Lung (tissue), 11 donors: ENCODE measurements at regions not wholly inside any gene's neighbourhood (a gene's known extent, or its start where the extent isn't known, plus 50 kb on each side); places are given as distances from the start of the nearest gene placed in this dataset.

Source experiments
- ATAC-seq: fragments of 200-7000 bp; cut with Tn5 transposase; one replicate; pipeline ENCODE4 v1.9.1; 2020; ENCODE audit warnings: moderate number of reproducible peaks; ENCODE audit not compliant: insufficient read depth, low FRiP score
- DNase-seq, 3 donors: peaks; one replicate each; pipeline ENCODE4 v3.0.0-alpha.2; 2013 to 2017
- H3K27ac ChIP-seq, 2 donors: one replicate each; pipeline ENCODE4 v1.5.1; 2013; ENCODE audit warnings: mild to moderate bottlenecking in 2 of 2, moderate library complexity in 2 of 2, control low read depth in 1 of 2, inconsistent platforms in 1 of 2, low read depth in 1 of 2, low read length in 1 of 2
- H3K27me3 ChIP-seq, 3 donors: one replicate each; pipeline ENCODE4 v1.5.1; 2013; ENCODE audit warnings: low read length in 2 of 3; ENCODE audit not compliant: control insufficient read depth in 3 of 3, insufficient read depth in 3 of 3
- H3K36me3 ChIP-seq, 4 donors: one replicate each; pipeline ENCODE4 v1.5.1; 2013; ENCODE audit warnings: low read length in 4 of 4, mild to moderate bottlenecking in 1 of 4, moderate library complexity in 1 of 4; ENCODE audit not compliant: control insufficient read depth in 4 of 4, insufficient read depth in 4 of 4
- H3K4me1 ChIP-seq, 5 donors: one replicate each; pipeline ENCODE4 v1.5.1; 2013; ENCODE audit warnings: low read length in 5 of 5, mild to moderate bottlenecking in 2 of 5, moderate library complexity in 1 of 5; ENCODE audit not compliant: control insufficient read depth in 5 of 5, insufficient read depth in 5 of 5
- H3K4me3 ChIP-seq: one replicate; pipeline ENCODE4 v1.5.1; 2013; ENCODE audit warnings: mild to moderate bottlenecking, control low read depth, moderate library complexity
- H3K9ac ChIP-seq, 2 donors: one replicate each; pipeline ENCODE4 v1.5.1; 2013; ENCODE audit warnings: low read length in 2 of 2, control low read depth in 1 of 2; ENCODE audit not compliant: insufficient read depth in 1 of 2
- H3K9me3 ChIP-seq, 4 donors: one replicate each; pipeline ENCODE4 v1.5.1; 2013; ENCODE audit warnings: low read length in 3 of 4, mild to moderate bottlenecking in 1 of 4, moderate library complexity in 1 of 4; ENCODE audit not compliant: control insufficient read depth in 4 of 4, insufficient read depth in 3 of 4
- WGBS, 2 donors: extraction: QIAGEN DNeasy Blood & Tissue Kit; methylation state at CpG; one replicate each; pipeline ENCODE4 v1.1.7; 2013; 5-methylcytosine and 5-hydroxymethylcytosine counted together
- TF ChIP-seq, protein P1 (sequence below): IDR thresholded peaks from 2 replicates; pipeline ENCODE4 v1.5.1; 2012; ENCODE audit warnings: mild to moderate bottlenecking; ENCODE audit errors: control extremely low read depth, extremely low read depth
- donor health status: control.
- donor health status: control.
- donor health status: Bipolar disorder and iron deficiency.
- donor health status: healthy.
- donor health status: DM: yes; HTN: yes; CAD: no.

DNA sequence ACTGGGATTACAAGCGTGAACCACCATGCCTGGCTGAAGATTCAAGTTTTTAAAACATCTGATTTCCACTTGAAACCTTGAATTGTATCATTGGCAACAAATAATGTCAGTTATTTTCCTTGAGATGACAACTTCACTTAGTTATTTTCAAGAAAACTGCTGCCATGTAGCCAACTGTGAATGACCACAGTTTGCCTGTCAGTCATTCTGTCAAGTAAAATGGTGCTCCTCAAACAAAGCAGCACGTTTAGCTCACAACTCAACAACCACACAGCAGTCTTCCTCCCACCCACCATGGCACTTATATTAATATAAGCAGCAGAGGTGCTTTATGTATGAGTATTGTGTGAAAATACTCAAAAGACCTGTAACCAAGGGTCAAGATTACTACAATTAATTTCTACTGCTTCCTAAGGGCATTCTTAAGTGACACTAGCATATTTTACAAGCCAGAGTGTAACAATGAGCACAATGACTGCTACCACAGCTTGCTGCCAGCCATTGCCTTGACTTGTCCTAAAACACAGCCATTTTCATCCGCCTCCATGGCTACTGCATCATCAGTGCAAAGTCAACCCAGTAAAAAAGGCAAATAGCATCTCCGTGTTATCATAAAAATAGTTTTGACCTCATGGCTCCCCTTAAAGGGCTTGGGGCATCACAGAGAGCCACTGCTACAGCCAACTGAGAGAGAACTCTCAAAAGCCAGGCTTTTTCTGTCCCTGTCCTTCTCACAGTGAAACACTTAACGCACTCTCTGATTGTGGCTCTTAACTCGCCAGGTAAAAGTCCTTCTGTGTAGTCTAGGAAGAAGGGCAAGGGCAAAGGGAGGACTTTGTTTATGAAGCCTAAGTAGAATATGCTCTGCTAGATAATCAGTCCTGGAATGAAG lies 96.4 kb upstream of the TAB2 start:
- 91 to 98% methylated on average over 6 of the region's 6 CpGs for WGBS, 2 donors
- DNase-seq (no peak), ATAC-seq (no peak)
- Histone ChIP-seq H3K9me3 (no peaks in the 10 kb centered on the region), H3K36me3 (no peaks in the 10 kb centered on the region), H3K27ac (no peak overlapping the region), H3K4me1 (peaks cover 0 to 43% (median 9%) of the 10 kb centered on the region in 5 donors), H3K4me3 (no peak overlapping the region), H3K9ac (no peak overlapping the region), H3K27me3 (no peaks in the 10 kb centered on the region)
- TF ChIP-seq, protein P1, sequence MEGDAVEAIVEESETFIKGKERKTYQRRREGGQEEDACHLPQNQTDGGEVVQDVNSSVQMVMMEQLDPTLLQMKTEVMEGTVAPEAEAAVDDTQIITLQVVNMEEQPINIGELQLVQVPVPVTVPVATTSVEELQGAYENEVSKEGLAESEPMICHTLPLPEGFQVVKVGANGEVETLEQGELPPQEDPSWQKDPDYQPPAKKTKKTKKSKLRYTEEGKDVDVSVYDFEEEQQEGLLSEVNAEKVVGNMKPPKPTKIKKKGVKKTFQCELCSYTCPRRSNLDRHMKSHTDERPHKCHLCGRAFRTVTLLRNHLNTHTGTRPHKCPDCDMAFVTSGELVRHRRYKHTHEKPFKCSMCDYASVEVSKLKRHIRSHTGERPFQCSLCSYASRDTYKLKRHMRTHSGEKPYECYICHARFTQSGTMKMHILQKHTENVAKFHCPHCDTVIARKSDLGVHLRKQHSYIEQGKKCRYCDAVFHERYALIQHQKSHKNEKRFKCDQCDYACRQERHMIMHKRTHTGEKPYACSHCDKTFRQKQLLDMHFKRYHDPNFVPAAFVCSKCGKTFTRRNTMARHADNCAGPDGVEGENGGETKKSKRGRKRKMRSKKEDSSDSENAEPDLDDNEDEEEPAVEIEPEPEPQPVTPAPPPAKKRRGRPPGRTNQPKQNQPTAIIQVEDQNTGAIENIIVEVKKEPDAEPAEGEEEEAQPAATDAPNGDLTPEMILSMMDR: no peak

- DNase-seq: no peak
- H3K9ac ChIP-seq: no peak overlapping the region
- H3K4me3 ChIP-seq: no peak overlapping the region
- 94 to 98% methylated on average over 4 of the region's 4 CpGs for whole genome bisulfite sequencing, 2 donors
- H3K36me3 ChIP-seq: no peaks in the 10 kb centered on the region
- H3K9me3 ChIP-seq: no peaks in the 10 kb centered on the region
- no peak for ATAC-seq
- TF ChIP-seq, protein P1: no peak
- H3K27me3 ChIP-seq: no peaks in the 10 kb centered on the region
- no peak overlapping the region for H3K27ac ChIP-seq
- peaks cover 0 to 49% (median 10%) of the 10 kb centered on the region in 5 donors for H3K4me1 ChIP-seq
Observed at GRCh38 chr6:149221774-149222070, 95.8 kb upstream of the TAB2 start.

DNA sequence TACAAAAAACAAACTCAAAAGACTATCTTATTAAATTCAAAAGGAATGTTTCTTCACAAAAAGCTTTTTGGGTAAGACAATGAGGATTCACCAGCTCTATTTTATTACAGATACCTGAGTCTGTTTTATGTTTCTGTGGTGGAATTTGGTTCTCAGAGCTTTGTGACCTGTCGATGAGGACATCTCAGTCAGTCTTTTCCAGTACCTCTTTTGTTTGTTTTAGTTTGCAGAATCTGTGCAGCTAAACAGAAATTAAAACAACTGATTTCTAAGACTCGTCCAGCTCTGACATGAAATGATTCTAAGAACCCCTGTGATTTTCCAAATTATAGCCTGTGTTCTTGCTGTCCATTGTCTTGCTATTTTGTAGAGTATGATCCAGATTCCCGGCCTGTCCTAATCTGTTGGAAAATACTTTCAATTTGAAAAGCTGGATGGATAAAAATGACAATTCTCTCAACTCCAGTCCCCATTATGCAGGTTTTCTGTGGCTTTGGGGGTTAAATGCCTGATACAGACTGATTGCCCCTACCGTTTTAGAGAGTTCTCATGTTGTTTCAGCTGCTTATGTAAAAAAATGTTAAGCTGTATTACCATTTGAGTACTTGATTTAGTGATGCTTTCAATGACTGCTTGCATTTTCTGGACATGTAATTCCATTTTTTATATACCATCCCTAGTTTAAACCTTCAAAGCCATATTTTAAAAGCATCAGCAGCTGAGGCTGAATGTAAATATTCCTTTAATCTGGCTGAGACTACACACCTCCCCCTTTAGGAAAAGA lies 94.2 kb upstream of the TAB2 start:
- Histone ChIP-seq H3K4me1 (peaks cover 0 to 62% (median 13%) of the 10 kb centered on the region in 5 donors), H3K4me3 (no peak overlapping the region), H3K9me3 (no peaks in the 10 kb centered on the region), H3K9ac (no peak overlapping the region), H3K36me3 (no peaks in the 10 kb centered on the region), H3K27me3 (no peaks in the 10 kb centered on the region), H3K27ac (no peak overlapping the region)
- 80 to 87% methylated on average over 4 of the region's 4 CpGs for WGBS, 2 donors
- no peak for ATAC-seq
- TF ChIP-seq, protein P1: no peak
- DNase-seq: no peak
